OCI-LY7 (cell line): ENCODE measurements at regions not wholly inside any gene's neighbourhood (a gene's known extent, or its start where the extent isn't known, plus 50 kb on each side); places are given as distances from the start of the nearest gene placed in this dataset.

ENCODE experiments used
- EZH2phosphoT487 ChIP-seq: fragments of 200-600 bp; sonication (generic); IDR thresholded peaks from 2 replicates; pipeline ENCODE4 v1.6.1; 2018; ENCODE audit warnings: low read depth, borderline replicate concordance, mild to moderate bottlenecking, mixed run types, antibody characterized with exemption, low read length, moderate library complexity, mixed read lengths
- TF ChIP-seq, protein P1 (sequence below): fragments of 200-600 bp; sonication (generic); conservative IDR thresholded peaks from 2 replicates; pipeline ENCODE4 v1.5.1; 2014; ENCODE audit warnings: mild to moderate bottlenecking, antibody characterized with exemption, low read length, moderate library complexity, mixed read lengths

DNA sequence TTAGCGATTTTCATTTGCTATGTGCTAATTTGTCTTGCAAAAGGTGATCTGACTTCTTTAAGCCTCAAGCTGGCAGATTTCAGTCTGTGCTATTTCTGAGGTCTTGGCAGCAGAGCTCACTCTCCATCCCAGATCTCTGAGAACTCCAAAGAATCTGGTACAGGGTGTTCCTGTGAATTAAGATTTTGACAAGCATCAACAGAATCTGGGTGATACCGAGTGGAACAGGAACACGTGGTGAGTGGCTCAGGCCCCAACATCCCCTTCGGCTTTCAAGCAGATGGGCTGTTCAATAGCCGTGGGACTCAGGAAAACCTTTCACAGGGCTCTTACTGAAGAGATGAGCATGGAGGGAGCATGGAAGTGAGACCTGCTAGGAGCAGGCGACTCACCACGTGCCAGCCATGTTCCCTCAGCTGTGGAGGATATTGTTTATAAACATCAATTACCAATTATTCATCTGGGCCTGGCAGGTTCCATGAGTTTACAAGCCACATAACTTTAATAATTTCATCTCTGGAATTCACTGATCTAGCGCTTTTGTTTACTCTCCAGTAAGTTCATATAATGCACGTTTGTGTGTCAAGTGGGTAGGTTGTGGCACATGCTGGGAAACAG lies 103.4 kb upstream of the SELENOK start:
- TF ChIP-seq, protein P1, sequence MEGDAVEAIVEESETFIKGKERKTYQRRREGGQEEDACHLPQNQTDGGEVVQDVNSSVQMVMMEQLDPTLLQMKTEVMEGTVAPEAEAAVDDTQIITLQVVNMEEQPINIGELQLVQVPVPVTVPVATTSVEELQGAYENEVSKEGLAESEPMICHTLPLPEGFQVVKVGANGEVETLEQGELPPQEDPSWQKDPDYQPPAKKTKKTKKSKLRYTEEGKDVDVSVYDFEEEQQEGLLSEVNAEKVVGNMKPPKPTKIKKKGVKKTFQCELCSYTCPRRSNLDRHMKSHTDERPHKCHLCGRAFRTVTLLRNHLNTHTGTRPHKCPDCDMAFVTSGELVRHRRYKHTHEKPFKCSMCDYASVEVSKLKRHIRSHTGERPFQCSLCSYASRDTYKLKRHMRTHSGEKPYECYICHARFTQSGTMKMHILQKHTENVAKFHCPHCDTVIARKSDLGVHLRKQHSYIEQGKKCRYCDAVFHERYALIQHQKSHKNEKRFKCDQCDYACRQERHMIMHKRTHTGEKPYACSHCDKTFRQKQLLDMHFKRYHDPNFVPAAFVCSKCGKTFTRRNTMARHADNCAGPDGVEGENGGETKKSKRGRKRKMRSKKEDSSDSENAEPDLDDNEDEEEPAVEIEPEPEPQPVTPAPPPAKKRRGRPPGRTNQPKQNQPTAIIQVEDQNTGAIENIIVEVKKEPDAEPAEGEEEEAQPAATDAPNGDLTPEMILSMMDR, result no peak
- TF ChIP-seq EZH2phosphoT487, result no peak
